Epithelial cell of proximal tubule (primary cell): ENCODE measurements at regions not wholly inside any gene's neighbourhood (a gene's known extent, or its start where the extent isn't known, plus 50 kb on each side); places are given as distances from the start of the nearest gene placed in this dataset.

Experiments used
- DNase-seq: peaks from one replicate; pipeline ENCODE4 v3.0.0-alpha.2; 2011; ENCODE audit warnings: low read depth
- H3K4me3 ChIP-seq: 2 replicates; pipeline ENCODE4 v1.5.1; 2011; ENCODE audit warnings: low read depth, mild to moderate bottlenecking, low read length
- CTCF ChIP-seq: conservative IDR thresholded peaks from 2 replicates; pipeline ENCODE4 v1.5.1; 2012; ENCODE audit warnings: low read depth, mild to moderate bottlenecking, low read length

- no peak overlapping the region for H3K4me3 ChIP-seq
- TF ChIP-seq CTCF, result no peak
- no peak for DNase-seq
Observed at GRCh38 chr20:18921291-18921690, 107.7 kb downstream of the SCP2D1 start.

- no peak overlapping the region for H3K4me3 ChIP-seq
- DNase-seq, result no peak
- TF ChIP-seq CTCF, result no peak
Observed at GRCh38 chr20:18922251-18922650, 108.7 kb downstream of the SCP2D1 start.

GRCh38 chr20:18922898-18923297 lies 109.3 kb downstream of the SCP2D1 start:
- no peak overlapping the region for H3K4me3 ChIP-seq
- DNase-seq, result no peak
- TF ChIP-seq CTCF, result no peak

GRCh38 chr20:18926965-18927364 lies 113.4 kb downstream of the SCP2D1 start:
- no peak for DNase-seq
- no peak overlapping the region for H3K4me3 ChIP-seq
- no peak for TF ChIP-seq CTCF

- DNase-seq, result no peak
- TF ChIP-seq CTCF, result no peak
- H3K4me3 ChIP-seq, result no peak overlapping the region
Observed at GRCh38 chr20:18928626-18929025, 115.0 kb downstream of the SCP2D1 start.

- no peak for DNase-seq
- no peak overlapping the region for H3K4me3 ChIP-seq
- TF ChIP-seq CTCF, result no peak
Observed at GRCh38 chr20:18929800-18930199, 116.2 kb downstream of the SCP2D1 start.

GRCh38 chr20:18943542-18943941 lies 130.0 kb downstream of the SCP2D1 start:
- TF ChIP-seq CTCF, result no peak
- H3K4me3 ChIP-seq, result no peak overlapping the region
- no peak for DNase-seq
